IgD-negative memory B cell (primary cell): ENCODE measurements at regions not wholly inside any gene's neighbourhood (a gene's known extent, or its start where the extent isn't known, plus 50 kb on each side); places are given as distances from the start of the nearest gene placed in this dataset.

Experiments used
- H3K27ac Mint-ChIP-seq, 3 donors: one replicate each; pipeline ENCODE4 v1.8.0; 2020 to 2022; ENCODE audit warnings: mild to moderate bottlenecking in 3 of 3, mixed read lengths in 3 of 3, moderate library complexity in 1 of 3
- H3K27me3 Mint-ChIP-seq: one replicate; pipeline ENCODE4 v1.8.0; 2021; ENCODE audit warnings: mixed read lengths
- H3K36me3 Mint-ChIP-seq: one replicate; pipeline ENCODE4 v1.8.0; 2020; ENCODE audit warnings: mild to moderate bottlenecking, mixed read lengths
- H3K4me1 Mint-ChIP-seq, 3 donors: one replicate each; pipeline ENCODE4 v1.8.0; 2020 to 2022; ENCODE audit warnings: mixed read lengths in 3 of 3, mild to moderate bottlenecking in 1 of 3
- H3K4me3 Mint-ChIP-seq, 4 donors: one replicate each; pipeline ENCODE4 v1.8.0; 2020 to 2022; ENCODE audit warnings: mild to moderate bottlenecking in 4 of 4, mixed read lengths in 4 of 4, moderate library complexity in 3 of 4
- H3K9me3 Mint-ChIP-seq, 3 donors: one replicate each; pipeline ENCODE4 v1.8.0; 2020 to 2021; ENCODE audit warnings: mixed read lengths in 3 of 3, mild to moderate bottlenecking in 1 of 3

GRCh38 chr10:56836659-56837058 lies 475.6 kb upstream of the ZWINT start:
- Mint-ChIP-seq H3K27me3 (no peaks in the 10 kb centered on the region), H3K4me3 (no peak overlapping the region), H3K4me1 (peaks cover 0 to 5% (median 5%) of the 10 kb centered on the region in 3 donors), H3K27ac (no peak overlapping the region), H3K36me3 (no peaks in the 10 kb centered on the region), H3K9me3 (no peaks in the 10 kb centered on the region)

DNA sequence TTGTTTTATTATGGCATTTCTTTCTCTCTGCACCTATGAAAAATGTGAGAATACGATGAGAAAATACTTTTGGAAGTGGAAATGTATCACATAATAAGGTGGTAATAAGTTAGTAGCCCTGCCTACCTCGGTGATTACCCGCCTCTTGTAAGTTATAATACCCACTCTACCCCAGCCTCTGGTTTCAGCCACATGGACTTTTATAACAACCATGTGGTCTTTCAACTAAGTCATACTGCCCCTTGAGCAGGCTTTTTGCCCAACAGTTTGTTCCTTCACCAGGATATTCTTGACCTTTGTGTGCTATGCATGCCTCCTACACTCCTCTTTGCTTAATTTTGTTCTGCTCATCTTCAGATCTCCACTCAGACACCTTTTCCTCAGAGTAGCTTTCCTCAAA lies 470.6 kb upstream of the ZWINT start:
- Mint-ChIP-seq H3K36me3 (peaks cover 2% of the 10 kb centered on the region), H3K4me1 (peaks cover 0 to 4% (median 3%) of the 10 kb centered on the region in 3 donors), H3K9me3 (peaks cover 0 to 3% (median 3%) of the 10 kb centered on the region in 3 donors), H3K4me3 (no peak overlapping the region), H3K27me3 (no peaks in the 10 kb centered on the region), H3K27ac (no peak overlapping the region)

- H3K36me3 Mint-ChIP-seq = peaks cover 2% of the 10 kb centered on the region
- H3K4me3 Mint-ChIP-seq = no peak overlapping the region
- H3K4me1 Mint-ChIP-seq = peaks cover 0 to 2% (median 0%) of the 10 kb centered on the region in 3 donors
- H3K9me3 Mint-ChIP-seq = peaks cover 5 to 7% (median 6%) of the 10 kb centered on the region in 3 donors
- peak overlapping the region in 1 of 3 donors; percentile 35 for H3K27ac Mint-ChIP-seq
- H3K27me3 Mint-ChIP-seq = no peaks in the 10 kb centered on the region
These were observed 462.8 kb upstream of the ZWINT start for GRCh38 chr10:56823849-56824248.

GRCh38 chr10:56805022-56805421 lies 444.0 kb upstream of the ZWINT start:
- Mint-ChIP-seq H3K27ac (no peak overlapping the region), H3K4me3 (no peak overlapping the region), H3K4me1 (no peaks in the 10 kb centered on the region), H3K36me3 (no peaks in the 10 kb centered on the region), H3K27me3 (no peaks in the 10 kb centered on the region), H3K9me3 (peaks cover 0 to 2% (median 0%) of the 10 kb centered on the region in 3 donors)

DNA sequence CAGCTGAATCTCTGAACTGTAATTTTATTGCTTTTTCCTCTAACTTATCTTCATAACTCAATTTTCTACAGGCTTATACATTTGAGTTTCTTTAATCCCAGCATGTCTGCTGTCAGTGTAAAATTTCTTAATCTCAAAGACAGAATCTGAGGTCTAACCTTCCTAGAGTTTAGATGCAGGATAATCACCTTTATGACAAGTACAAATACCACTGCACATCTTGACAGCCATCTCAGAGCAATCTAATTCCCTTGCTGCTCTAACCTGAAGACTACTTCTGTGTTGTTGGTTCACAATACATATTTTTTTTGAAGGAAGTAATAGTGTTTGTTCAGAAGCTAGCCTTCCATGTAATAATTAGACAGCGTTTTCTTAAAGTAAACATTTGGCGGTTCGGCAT lies 424.2 kb upstream of the ZWINT start:
- no peaks in the 10 kb centered on the region for H3K36me3 Mint-ChIP-seq
- H3K9me3 Mint-ChIP-seq = no peaks in the 10 kb centered on the region
- H3K4me3 Mint-ChIP-seq = no peak overlapping the region

GRCh38 chr10:56782503-56782902 lies 421.4 kb upstream of the ZWINT start:
- Mint-ChIP-seq H3K9me3 (peaks cover 0 to 5% (median 0%) of the 10 kb centered on the region in 3 donors), H3K4me3 (no peak overlapping the region), H3K4me1 (no peaks in the 10 kb centered on the region), H3K27me3 (no peaks in the 10 kb centered on the region), H3K27ac (no peak overlapping the region), H3K36me3 (no peaks in the 10 kb centered on the region)

More for the DNA sequence above, 424.2 kb upstream of the ZWINT start:
- Mint-ChIP-seq H3K27me3 (no peaks in the 10 kb centered on the region), H3K4me1 (no peaks in the 10 kb centered on the region), H3K27ac (no peak overlapping the region)

GRCh38 chr10:56771343-56771742 lies 410.3 kb upstream of the ZWINT start:
- H3K9me3 Mint-ChIP-seq = peaks cover 3 to 16% (median 4%) of the 10 kb centered on the region in 3 donors
- no peaks in the 10 kb centered on the region for H3K4me1 Mint-ChIP-seq
- H3K27ac Mint-ChIP-seq = no peak overlapping the region
- no peaks in the 10 kb centered on the region for H3K36me3 Mint-ChIP-seq
- no peaks in the 10 kb centered on the region for H3K27me3 Mint-ChIP-seq
- H3K4me3 Mint-ChIP-seq = no peak overlapping the region

GRCh38 chr10:56763090-56763489 lies 402.0 kb upstream of the ZWINT start:
- H3K4me1 Mint-ChIP-seq = no peaks in the 10 kb centered on the region
- H3K27me3 Mint-ChIP-seq = no peaks in the 10 kb centered on the region
- H3K4me3 Mint-ChIP-seq = no peak overlapping the region
- no peak overlapping the region for H3K27ac Mint-ChIP-seq
- H3K9me3 Mint-ChIP-seq = peaks cover 2 to 17% (median 3%) of the 10 kb centered on the region in 3 donors
- H3K36me3 Mint-ChIP-seq = no peaks in the 10 kb centered on the region

DNA sequence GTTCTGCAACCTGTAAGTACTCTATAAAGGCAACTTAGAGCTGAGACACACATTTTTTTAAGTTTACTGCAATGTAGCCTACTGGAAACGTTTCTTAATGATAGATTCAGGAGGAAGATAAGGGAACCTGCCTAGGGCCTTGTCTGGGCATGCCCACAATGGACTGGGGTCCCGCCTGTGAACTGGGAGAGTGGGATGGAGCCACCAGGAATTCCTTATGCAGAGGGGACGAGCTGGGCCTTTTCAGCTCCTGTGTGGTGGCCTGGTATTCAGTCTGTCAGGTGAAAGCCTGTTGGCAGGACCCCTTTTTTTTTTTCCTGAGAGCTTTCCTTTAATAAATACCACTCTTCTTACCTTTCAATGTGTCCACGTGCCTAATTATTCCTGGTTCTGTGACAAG lies 384.4 kb upstream of the ZWINT start:
- Mint-ChIP-seq H3K4me1 (no peaks in the 10 kb centered on the region), H3K36me3 (no peaks in the 10 kb centered on the region), H3K4me3 (no peak overlapping the region), H3K27ac (no peak overlapping the region), H3K27me3 (no peaks in the 10 kb centered on the region), H3K9me3 (peaks cover 0 to 2% (median 0%) of the 10 kb centered on the region in 3 donors)

DNA sequence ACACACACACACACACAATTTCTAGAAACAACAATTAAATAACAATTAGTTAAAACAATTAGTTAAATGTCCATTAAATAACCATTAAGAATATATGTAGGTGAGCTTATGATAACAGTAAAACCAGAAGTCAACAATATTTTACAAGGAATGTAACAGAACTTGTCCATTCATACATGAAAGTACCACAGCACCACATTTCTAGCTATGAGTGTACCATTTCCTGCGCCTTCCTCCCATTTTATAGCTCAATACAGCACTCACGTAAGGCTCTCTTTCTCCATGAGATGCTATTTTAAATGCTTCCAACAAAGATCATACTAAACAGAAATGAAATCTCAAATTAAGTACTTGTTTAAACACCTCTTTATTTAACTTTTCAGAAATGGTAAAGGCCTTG lies 367.3 kb upstream of the ZWINT start:
- no peak overlapping the region for H3K27ac Mint-ChIP-seq
- H3K27me3 Mint-ChIP-seq = no peaks in the 10 kb centered on the region
- peaks cover 3% of the 10 kb centered on the region in 3 donors for H3K9me3 Mint-ChIP-seq
- no peak overlapping the region for H3K4me3 Mint-ChIP-seq
- H3K4me1 Mint-ChIP-seq = peaks cover 0 to 2% (median 1%) of the 10 kb centered on the region in 3 donors
- H3K36me3 Mint-ChIP-seq = no peaks in the 10 kb centered on the region

GRCh38 chr10:56722912-56723311 lies 361.9 kb upstream of the ZWINT start:
- Mint-ChIP-seq H3K36me3 (no peaks in the 10 kb centered on the region), H3K27ac (no peak overlapping the region), H3K4me3 (no peak overlapping the region), H3K27me3 (no peaks in the 10 kb centered on the region), H3K4me1 (peaks cover 0 to 2% (median 0%) of the 10 kb centered on the region in 3 donors), H3K9me3 (peaks cover 0 to 3% (median 0%) of the 10 kb centered on the region in 3 donors)

- Mint-ChIP-seq H3K27ac (no peak overlapping the region), H3K4me3 (no peak overlapping the region), H3K4me1 (no peaks in the 10 kb centered on the region), H3K36me3 (no peaks in the 10 kb centered on the region), H3K9me3 (peaks cover 0 to 3% (median 2%) of the 10 kb centered on the region in 3 donors), H3K27me3 (no peaks in the 10 kb centered on the region)
These were observed 354.2 kb upstream of the ZWINT start for GRCh38 chr10:56715262-56715661.

DNA sequence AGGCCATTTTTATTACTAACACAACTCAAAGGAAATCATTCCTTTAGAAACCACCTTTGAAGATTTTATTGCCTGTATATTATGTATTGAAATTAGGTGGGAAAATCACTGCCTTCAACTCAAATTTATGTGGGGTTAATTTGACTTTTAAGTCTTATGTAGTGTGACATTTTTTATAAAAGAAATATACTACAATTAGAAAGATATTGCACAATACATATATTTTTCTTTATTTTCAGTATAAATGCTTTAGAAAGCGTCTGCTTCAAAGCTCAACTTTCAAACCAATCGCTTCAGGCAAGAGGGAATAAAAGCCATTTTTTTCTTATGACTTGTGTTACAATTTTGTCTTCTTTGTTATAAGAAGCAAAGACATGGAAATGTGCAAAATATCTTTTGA lies 337.4 kb upstream of the ZWINT start:
- H3K27me3 Mint-ChIP-seq = no peaks in the 10 kb centered on the region
- no peak overlapping the region for H3K27ac Mint-ChIP-seq
- H3K36me3 Mint-ChIP-seq = no peaks in the 10 kb centered on the region
- H3K9me3 Mint-ChIP-seq = no peaks in the 10 kb centered on the region
- peaks cover 0 to 5% (median 4%) of the 10 kb centered on the region in 3 donors for H3K4me1 Mint-ChIP-seq
- H3K4me3 Mint-ChIP-seq = no peak overlapping the region

DNA sequence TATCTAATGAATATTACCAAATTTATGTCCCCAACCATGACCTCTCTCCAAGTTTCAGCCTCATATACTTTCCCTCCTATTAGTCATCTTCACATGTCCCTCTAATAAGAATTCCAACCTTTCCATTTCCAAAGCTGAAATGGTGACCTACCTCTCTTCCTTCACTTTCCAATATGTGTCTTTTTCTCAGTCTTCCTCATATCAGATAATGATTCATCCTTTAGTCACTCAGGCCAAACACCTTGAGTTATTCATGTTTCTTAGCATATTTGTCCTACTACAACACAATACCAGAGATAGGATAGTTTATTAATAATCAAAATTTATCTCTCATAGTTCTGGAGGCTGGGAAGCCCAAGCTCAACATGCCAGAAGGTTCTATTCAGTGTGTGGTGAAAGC lies 318.5 kb upstream of the ZWINT start:
- H3K4me3 Mint-ChIP-seq = no peak overlapping the region
- no peaks in the 10 kb centered on the region for H3K4me1 Mint-ChIP-seq
- peaks cover 0 to 1% (median 0%) of the 10 kb centered on the region in 3 donors for H3K9me3 Mint-ChIP-seq
- no peak overlapping the region for H3K27ac Mint-ChIP-seq
- no peaks in the 10 kb centered on the region for H3K27me3 Mint-ChIP-seq
- no peaks in the 10 kb centered on the region for H3K36me3 Mint-ChIP-seq

DNA sequence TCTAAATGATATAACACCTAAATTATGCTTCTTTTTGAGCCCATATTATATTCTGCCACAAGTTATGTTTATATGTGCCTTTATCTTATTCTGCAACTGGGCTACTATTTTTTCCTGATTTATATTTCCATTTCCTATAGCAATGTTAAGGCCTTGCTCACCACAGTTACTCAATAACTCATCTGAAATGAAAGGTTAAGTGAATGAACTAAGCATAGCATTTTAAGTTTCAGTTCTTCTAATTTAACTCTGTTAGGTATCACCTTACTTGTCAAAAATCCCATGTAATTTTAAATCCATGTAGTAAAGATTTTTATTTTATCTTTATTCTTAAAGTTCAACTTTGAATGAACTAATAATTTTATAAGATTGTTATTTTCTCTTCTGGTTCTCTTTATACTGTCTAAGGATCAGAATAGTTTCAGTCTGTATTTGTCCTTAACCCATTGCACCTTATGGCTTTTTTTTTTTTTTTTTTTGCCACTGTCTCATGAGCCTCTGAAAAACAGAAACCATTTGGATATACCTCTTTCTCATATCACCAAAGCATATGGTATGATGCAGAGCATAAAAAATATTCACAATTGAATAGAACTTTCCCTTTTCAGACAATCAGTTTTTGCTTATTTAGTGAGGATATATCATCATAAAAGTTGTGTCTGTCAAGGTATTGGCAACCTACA lies 301.8 kb upstream of the ZWINT start:
- H3K36me3 Mint-ChIP-seq = peaks cover 3% of the 10 kb centered on the region
- H3K27ac Mint-ChIP-seq = no peak overlapping the region
- H3K4me1 Mint-ChIP-seq = peaks cover 2 to 4% (median 2%) of the 10 kb centered on the region in 3 donors
- H3K9me3 Mint-ChIP-seq = peaks cover 0 to 1% (median 0%) of the 10 kb centered on the region in 3 donors
- no peaks in the 10 kb centered on the region for H3K27me3 Mint-ChIP-seq
- H3K4me3 Mint-ChIP-seq = no peak overlapping the region

GRCh38 chr10:56653289-56653688 lies 292.2 kb upstream of the ZWINT start:
- H3K4me1 Mint-ChIP-seq = peaks cover 0 to 3% (median 3%) of the 10 kb centered on the region in 3 donors
- no peak overlapping the region for H3K4me3 Mint-ChIP-seq
- H3K27ac Mint-ChIP-seq = no peak overlapping the region
- H3K9me3 Mint-ChIP-seq = peaks cover 5 to 10% (median 8%) of the 10 kb centered on the region in 3 donors
- H3K27me3 Mint-ChIP-seq = no peaks in the 10 kb centered on the region
- H3K36me3 Mint-ChIP-seq = peaks cover 2% of the 10 kb centered on the region
